PFSK-1 (cell line): ENCODE measurements at regions not wholly inside any gene's neighbourhood (a gene's known extent, or its start where the extent isn't known, plus 50 kb on each side); places are given as distances from the start of the nearest gene placed in this dataset.

Source experiments
- FOXP2 ChIP-seq: optimal IDR thresholded peaks from 2 replicates; pipeline ENCODE3; 2011; ENCODE audit warnings: borderline replicate concordance, control low read depth, inconsistent platforms; ENCODE audit not compliant: insufficient read depth; ENCODE audit errors: extremely low read length, extremely low read depth
- POLR2AphosphoS5 ChIP-seq: IDR thresholded peaks from 2 replicates; pipeline ENCODE4 v1.6.1; 2012; ENCODE audit warnings: low read depth, mild to moderate bottlenecking, control low read depth, low read length, moderate library complexity
- REST ChIP-seq, 2 experiments: IDR thresholded peaks; 2 replicates each; pipeline versions ENCODE4 v1.6.1 to v1.8.0; 2011 to 2012; ENCODE audit warnings: low read depth in 2 of 2, low read length in 2 of 2, control low read depth in 1 of 2, inconsistent platforms in 1 of 2, mild to moderate bottlenecking in 1 of 2, moderate library complexity in 1 of 2; ENCODE audit not compliant: insufficient read depth in 1 of 2
- SIN3A ChIP-seq: IDR thresholded peaks from 2 replicates; pipeline ENCODE4 v1.6.1; 2012; ENCODE audit warnings: mild to moderate bottlenecking, low read length, moderate library complexity, borderline replicate concordance; ENCODE audit not compliant: insufficient read depth
- TAF1 ChIP-seq: IDR thresholded peaks from 2 replicates; pipeline ENCODE4 v1.6.1; 2012; ENCODE audit warnings: low read length, control low read depth, borderline replicate concordance; ENCODE audit not compliant: insufficient read depth

- TF ChIP-seq SIN3A (no peak), TAF1 (no peak), REST (IDR thresholded peaks at IDR 0.05; ENCODE audit: insufficient read depth in 1 of 2, low read depth in 2 of 2, low read length in 2 of 2) (no peak), POLR2AphosphoS5 (no peak), FOXP2 (no peak)
Measured at GRCh38 chr5:57621624-57622023, 139.0 kb upstream of the ACTBL2 start.
